ENCODE measurements at regions not wholly inside any gene's neighbourhood (a gene's known extent, or its start where the extent isn't known, plus 50 kb on each side); places are given as distances from the start of the nearest gene placed in this dataset.
"Not testable (repeated sequence)": the region's sequence is repeated elsewhere in the genome, so short reads cannot be mapped to it uniquely, and the experiment has no call there.

DNA sequence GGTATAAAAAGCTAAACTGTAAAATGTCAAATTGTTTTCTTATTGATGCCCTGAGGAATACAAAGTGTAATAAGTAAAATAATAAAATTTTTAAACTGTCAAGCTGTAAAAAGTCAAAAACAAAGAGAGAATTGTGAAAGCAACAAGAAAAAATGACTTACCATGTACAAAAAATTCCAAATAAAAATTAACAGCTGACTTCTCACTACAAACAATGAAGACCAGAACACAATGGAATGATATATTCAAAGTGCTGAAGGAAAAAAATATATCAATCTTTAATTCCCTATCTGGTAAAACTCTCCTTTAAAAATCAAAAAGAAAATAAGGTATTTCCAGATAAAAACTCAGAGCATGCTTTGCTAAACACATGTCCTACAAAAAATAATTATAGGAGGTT lies 883.5 kb downstream of the IGSF11 start:
- DNase-seq (ENCODE audit: low read depth, low spot score): no peak

GRCh38 chr3:118162627-118163588 lies 871.7 kb downstream of the IGSF11 start:
- DNase-seq (ENCODE audit: low read depth, low spot score): not testable (repeated sequence)

DNA sequence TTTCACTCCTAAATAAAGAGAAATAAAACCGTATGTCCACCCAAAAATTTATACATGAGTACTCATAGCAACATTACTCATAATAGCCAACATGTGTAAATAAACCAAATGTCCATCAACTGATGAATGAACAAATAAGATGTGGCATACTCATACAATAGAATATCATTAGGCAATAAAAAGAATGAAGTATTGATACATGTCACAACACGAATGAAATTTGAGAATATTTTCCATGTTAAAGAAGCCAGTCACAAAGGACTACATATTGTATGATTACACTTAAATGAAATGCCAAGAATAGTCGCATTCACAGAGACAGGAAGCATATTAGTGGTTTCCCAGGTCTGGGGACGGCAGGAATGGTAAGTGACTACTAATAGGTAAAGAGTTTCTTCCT lies 869.2 kb downstream of the IGSF11 start:
- DNase-seq (ENCODE audit: low read depth, low spot score): no peak

- DNase-seq (ENCODE audit: low read depth, low spot score): no peak
Observed at GRCh38 chr3:118167571-118167970, 867.1 kb downstream of the IGSF11 start.

- DNase-seq (ENCODE audit: low read depth, low spot score): peak; percentile 31
Observed at GRCh38 chr3:118168175-118168574, 866.5 kb downstream of the IGSF11 start.

DNA sequence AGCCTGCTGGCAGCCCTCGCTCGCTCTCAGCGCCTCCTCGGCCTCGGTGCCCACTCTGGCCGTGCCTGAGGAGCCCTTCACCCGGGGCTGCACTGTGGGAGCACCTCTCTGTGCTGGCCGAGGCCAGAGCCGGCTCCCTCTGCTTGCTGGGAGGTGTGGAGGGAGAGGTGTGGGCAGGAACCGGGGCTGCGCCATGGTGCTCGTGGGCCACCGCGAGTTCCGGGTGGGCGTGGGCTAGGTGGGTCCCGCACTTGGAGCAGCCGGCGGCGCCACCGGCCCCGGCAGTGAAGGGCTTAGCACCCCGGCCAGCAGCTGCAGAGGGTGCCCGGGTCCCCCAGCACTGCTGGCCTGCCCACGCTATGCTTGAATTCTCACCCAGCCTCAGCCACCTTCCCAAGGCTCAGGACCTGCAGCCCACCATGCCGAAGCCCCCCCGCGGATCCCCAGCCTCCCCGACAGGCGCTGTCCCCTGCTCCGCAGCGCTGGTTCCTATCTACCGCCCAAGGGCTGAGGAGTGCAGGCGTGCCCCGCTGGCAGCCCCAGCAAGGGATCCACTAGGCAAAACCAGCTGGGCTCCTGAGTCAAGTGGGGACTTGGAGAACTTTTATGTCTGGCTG lies 863.3 kb downstream of the IGSF11 start:
- DNase-seq (ENCODE audit: low read depth, low spot score): no peak

GRCh38 chr3:118180853-118181252 lies 853.8 kb downstream of the IGSF11 start:
- DNase-seq (ENCODE audit: low read depth, low spot score): no peak

GRCh38 chr3:118181274-118181673 lies 853.4 kb downstream of the IGSF11 start:
- no peak for DNase-seq (ENCODE audit: low read depth, low spot score)

DNA sequence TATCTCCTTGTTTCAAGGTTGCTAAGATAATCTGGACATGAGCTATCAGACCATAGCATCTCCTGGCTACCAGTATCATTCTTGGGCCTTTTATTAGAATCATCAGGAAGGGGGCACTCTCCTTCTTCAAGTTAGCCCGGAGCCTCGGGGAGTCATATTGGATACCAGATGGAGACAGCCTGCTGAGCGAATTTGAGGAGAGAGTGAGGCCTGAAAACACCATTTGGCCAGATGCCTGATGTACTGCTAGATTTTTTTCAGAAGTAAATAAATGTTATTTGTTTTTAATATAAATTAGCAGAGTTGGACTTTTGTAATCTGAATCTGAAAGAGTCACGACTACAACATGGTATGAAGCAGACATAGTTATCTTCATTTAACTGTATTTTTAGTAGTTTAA lies 848.6 kb downstream of the IGSF11 start:
- no peak for DNase-seq (ENCODE audit: low read depth, low spot score)

DNA sequence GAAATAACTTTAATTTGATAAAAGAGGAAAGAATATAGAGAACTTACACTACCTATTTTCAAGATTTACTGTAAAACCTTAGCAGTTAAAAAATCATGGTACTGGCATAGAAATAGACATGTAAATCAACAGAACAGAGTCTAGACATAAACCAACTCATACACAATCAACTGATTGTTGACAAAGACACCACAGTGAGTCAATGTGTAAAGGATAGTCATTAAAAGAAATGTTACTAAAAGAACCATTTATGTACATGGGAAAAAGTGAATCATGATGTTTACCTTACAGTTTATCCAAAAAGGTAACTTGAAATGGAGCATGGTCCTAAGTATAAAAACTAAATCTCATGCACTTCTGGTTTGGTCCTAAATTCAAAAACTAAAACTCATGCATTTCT lies 847.4 kb downstream of the IGSF11 start:
- no peak for DNase-seq (ENCODE audit: low read depth, low spot score)

DNA sequence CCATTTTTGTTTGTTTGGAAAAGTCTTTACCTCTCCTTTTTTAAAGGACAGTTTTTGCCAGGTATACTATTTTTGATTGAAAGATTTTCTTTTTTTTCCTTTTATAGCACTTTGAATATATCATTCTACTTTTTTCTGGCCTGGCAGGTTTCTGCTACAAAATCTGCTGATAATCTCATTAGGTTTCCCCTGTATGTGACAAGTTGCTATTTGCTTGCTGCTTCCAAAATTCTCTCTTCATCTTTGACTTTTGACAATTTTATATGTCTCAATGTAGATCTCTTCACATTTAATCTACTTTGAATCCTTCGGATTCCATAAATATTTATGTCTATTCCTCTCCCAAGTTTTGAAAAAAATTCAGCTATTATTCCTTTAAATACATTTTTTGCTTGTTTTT lies 838.5 kb downstream of the IGSF11 start:
- DNase-seq (ENCODE audit: low read depth, low spot score): no peak

- no peak for DNase-seq (ENCODE audit: low read depth, low spot score)
Observed at GRCh38 chr3:118199044-118199443, 835.6 kb downstream of the IGSF11 start.

- no peak for DNase-seq (ENCODE audit: low read depth, low spot score)
Observed at GRCh38 chr3:118204052-118204656, 830.5 kb downstream of the IGSF11 start.

DNA sequence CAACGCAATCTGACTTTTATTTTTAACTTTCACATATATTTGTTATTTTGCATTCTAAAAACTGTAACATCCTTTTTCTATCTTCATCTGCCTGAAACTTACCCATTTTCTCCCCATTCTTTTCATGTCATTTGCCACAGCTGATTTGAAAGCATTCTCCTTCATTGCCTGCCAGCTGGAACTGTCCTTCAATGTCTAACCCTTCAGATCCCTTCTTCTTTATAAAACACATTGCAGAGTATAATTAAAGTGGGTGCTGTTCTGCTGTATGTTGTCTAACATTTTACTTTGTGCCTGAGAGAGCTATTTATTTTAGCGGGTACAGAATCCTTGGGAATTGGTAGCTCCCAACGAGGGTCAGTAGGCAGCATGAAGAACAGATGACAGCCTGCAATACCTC lies 827.4 kb downstream of the IGSF11 start:
- no peak for DNase-seq (ENCODE audit: low read depth, low spot score)

GRCh38 chr3:118208642-118209041 lies 826.0 kb downstream of the IGSF11 start:
- DNase-seq (ENCODE audit: low read depth, low spot score): no peak

DNA sequence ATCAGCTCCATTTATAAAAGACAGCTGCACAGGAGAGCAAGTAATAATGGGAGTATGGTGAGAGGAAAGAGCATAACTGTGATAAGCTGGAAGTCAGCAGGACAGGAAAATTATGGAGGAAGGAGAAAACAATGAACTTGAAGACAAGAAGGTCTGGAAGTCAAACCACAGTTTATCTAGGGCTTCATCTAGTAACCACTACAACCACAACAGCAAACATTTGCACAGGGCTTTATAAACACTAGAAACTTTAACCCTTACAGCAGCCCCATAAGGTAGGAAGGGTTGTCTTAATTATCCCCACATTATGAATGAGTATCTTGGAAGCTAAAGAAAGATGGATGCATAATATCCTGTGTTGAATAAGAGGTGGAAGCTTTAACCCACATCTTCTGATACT lies 820.8 kb downstream of the IGSF11 start:
- no peak for DNase-seq (ENCODE audit: low read depth, low spot score)

DNA sequence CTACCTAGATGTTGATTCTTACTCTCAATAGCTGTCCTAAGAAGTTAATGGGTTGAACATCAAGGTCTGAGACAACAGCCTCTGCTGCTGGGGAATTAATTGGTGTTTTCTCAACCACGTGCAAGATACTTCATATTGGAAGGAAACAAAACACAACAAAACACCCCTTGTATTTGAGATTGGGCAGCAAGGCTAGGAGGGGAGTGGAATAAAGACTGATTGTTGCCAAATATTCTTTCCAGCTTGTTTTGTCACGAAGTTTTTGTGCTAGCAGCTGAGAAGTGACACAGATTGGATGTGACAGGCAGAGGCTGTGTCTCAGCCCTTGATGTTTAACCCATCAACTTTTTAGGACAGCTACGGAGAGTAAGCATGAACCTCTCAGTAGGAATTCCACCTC lies 808.4 kb downstream of the IGSF11 start:
- DNase-seq (ENCODE audit: low read depth, low spot score): no peak

DNA sequence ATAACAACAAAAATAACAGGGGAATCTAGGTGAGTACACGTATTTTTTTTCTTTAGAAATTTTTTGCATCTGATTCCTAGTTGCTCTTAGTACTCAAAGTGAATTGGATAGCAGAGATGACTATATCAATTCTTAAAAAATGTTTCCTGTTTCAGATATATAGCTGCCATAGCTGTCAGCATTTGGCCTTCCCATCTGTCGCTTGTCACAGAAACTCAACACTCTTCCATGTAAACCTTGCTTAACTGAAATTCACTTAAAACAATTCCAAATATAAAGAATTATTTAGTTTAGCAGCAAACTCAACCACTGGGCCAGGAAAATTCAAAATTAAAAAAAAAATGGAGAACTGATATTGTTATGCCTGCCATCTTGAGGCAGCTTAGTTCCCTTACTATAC lies 807.5 kb downstream of the IGSF11 start:
- no peak for DNase-seq (ENCODE audit: low read depth, low spot score)

DNA sequence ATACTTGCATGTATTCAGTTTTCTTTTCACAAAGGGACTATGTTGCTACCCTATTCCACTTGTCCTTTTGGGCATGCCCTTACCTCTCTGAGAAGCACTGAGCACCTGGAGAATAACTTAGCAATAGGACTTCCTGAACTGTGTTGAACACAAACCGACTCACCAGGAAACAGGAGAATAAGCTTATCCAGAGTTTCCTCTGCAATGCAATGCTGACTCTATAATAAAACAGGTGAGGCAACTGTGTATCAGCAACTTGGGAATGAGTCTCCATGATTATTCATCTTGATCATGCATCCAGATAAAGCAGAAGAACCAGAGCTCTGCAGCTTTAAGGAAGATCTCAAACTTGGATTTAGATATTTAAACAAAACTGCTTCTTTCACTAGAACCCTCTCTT lies 806.5 kb downstream of the IGSF11 start:
- no peak for DNase-seq (ENCODE audit: low read depth, low spot score)

- no peak for DNase-seq (ENCODE audit: low read depth, low spot score)
Observed at GRCh38 chr3:118229196-118229595, 805.5 kb downstream of the IGSF11 start.

DNA sequence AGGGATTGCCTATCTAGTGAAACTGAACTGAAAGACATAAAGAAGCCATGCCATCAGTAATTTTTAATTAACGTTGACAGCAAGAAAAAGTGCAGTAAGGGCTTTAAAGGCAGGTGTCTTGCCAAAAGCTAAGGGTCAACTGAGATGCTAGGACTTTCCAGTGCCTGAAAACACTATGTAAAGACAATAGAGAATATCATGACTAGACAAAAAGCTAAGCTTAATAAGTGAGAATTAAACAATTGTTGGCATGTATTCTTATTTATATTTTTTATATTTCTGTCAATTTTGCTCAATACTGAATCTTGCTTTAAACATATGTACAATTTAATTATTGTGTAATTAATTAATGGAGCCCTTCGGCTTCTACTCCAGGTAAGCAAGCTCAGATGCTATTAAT lies 803.1 kb downstream of the IGSF11 start:
- no peak for DNase-seq (ENCODE audit: low read depth, low spot score)

- DNase-seq (ENCODE audit: low read depth, low spot score): no peak
Observed at GRCh38 chr3:118239253-118239652, 795.4 kb downstream of the IGSF11 start.

DNA sequence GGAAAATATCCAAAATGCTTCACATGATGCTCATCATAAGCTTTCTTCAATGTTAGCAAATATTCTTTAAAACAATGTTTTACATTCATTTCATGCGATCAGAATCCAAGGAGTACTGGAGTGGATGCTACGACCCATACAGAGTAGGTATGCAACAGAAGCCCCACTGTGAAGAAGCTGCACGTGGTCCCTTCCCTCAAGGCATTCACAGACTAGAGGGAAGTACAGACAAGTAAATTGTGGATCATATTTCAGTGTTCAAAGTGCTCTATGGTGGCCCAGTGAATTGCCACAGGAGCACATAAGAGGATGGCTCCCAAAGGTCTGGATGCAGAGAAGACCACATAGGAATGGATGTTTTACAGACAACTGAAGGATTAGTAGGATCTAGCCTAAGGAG lies 789.9 kb downstream of the IGSF11 start:
- no peak for DNase-seq (ENCODE audit: low read depth, low spot score)
